K562 (cell line): ENCODE measurements at regions not wholly inside any gene's neighbourhood (a gene's known extent, or its start where the extent isn't known, plus 50 kb on each side); places are given as distances from the start of the nearest gene placed in this dataset.

Source experiments
- AFF1 ChIP-seq, 2 experiments: fragments of 450-650 bp; IDR thresholded peaks; 2 replicates each; pipeline ENCODE4 v1.6.1; 2018; ENCODE audit warnings: mild to moderate bottlenecking in 2 of 2, low read depth in 1 of 2; ENCODE audit not compliant: partially characterized antibody in 2 of 2
- ATF3 ChIP-seq, 2 experiments: fragments of 450-650 bp in 1 of 2; sonication (generic) in 1 of 2; formaldehyde crosslinking in 1 of 2; IDR thresholded peaks in 1 of 2; conservative IDR thresholded peaks in 1 of 2; 2 replicates each; pipeline versions ENCODE4 v1.6.1 to v1.8.1; 2016 to 2023; ENCODE audit warnings: mild to moderate bottlenecking in 2 of 2, moderate library complexity in 2 of 2, inconsistent platforms in 1 of 2, missing genetic modification reagents in 1 of 2
- BRF2 ChIP-seq: IDR thresholded peaks from 3 replicates; pipeline ENCODE4 v1.6.1; 2011; ENCODE audit warnings: borderline replicate concordance, mild to moderate bottlenecking; ENCODE audit not compliant: insufficient read length, insufficient read depth
- CGGBP1 ChIP-seq: fragments of 250-450 bp; sonication (Bioruptor Pico); IDR thresholded peaks from 2 replicates; pipeline ENCODE4 v1.9.0; 2021; ENCODE audit warnings: mild to moderate bottlenecking
- CREM ChIP-seq: IDR thresholded peaks from 2 replicates; pipeline ENCODE4 v1.6.1; 2014; ENCODE audit warnings: antibody characterized with exemption, low read depth
- E2F4 ChIP-seq: sonication (generic); formaldehyde crosslinking; IDR thresholded peaks from 2 replicates; pipeline ENCODE4 v1.8.0; 2022; ENCODE audit warnings: mild to moderate bottlenecking, low read depth, missing genetic modification reagents
- KLF6 ChIP-seq: fragments of 250-450 bp; sonication (Bioruptor Pico); IDR thresholded peaks from 2 replicates; pipeline ENCODE4 v1.4.0; 2020; ENCODE audit warnings: mild to moderate bottlenecking, moderate library complexity, borderline replicate concordance
- MEIS2 ChIP-seq: fragments of 450-650 bp; IDR thresholded peaks from 2 replicates; pipeline ENCODE4 v1.6.1; 2014; ENCODE audit warnings: mild to moderate bottlenecking; ENCODE audit not compliant: partially characterized antibody
- MLX ChIP-seq, 2 experiments: fragments of 450-650 bp in 1 of 2; sonication (generic) in 1 of 2; formaldehyde crosslinking; conservative IDR thresholded peaks; 2 replicates each; pipeline versions ENCODE4 v1.4.0 to v1.8.1; 2020 to 2022; ENCODE audit warnings: mild to moderate bottlenecking in 1 of 2, missing genetic modification reagents in 1 of 2
- MYBL2 ChIP-seq, 2 experiments: fragments of 450-650 bp in 1 of 2; sonication (generic) in 1 of 2; formaldehyde crosslinking in 1 of 2; IDR thresholded peaks; 2 replicates each; pipeline versions ENCODE4 v1.6.1 to v1.8.1; 2017 to 2022; ENCODE audit warnings: borderline replicate concordance in 1 of 2, inconsistent platforms in 1 of 2, low read depth in 1 of 2, mild to moderate bottlenecking in 1 of 2, missing genetic modification reagents in 1 of 2, moderate library complexity in 1 of 2
- NONO ChIP-seq, 2 experiments: fragments of 200-400 bp in 1 of 2; fragments of 450-650 bp in 1 of 2; formaldehyde crosslinking in 1 of 2; IDR thresholded peaks; 2 replicates each; pipeline ENCODE4 v1.6.1; 2017; ENCODE audit warnings: low read depth in 2 of 2, mild to moderate bottlenecking in 2 of 2, moderate library complexity in 2 of 2, low read length in 1 of 2
- PHF20 ChIP-seq: fragments of 450-650 bp; IDR thresholded peaks from 2 replicates; pipeline ENCODE4 v1.6.1; 2018; ENCODE audit not compliant: partially characterized antibody
- STAG1 ChIP-seq: sonication (generic); formaldehyde crosslinking; IDR thresholded peaks from 2 replicates; pipeline ENCODE4 v1.5.0; 2020; ENCODE audit warnings: missing genetic modification reagents, borderline replicate concordance
- TAL1 ChIP-seq: fragments of 450-650 bp; IDR thresholded peaks from 2 replicates; pipeline ENCODE4 v1.6.1; 2016; ENCODE audit warnings: mild to moderate bottlenecking
- TEAD4 ChIP-seq, 2 experiments: sonication (generic) in 1 of 2; formaldehyde crosslinking in 1 of 2; IDR thresholded peaks; 2 replicates each; pipeline versions ENCODE4 v1.6.1 to v1.8.0; 2012 to 2022; ENCODE audit warnings: borderline replicate concordance in 1 of 2, inconsistent platforms in 1 of 2, low read length in 1 of 2, mild to moderate bottlenecking in 1 of 2, missing genetic modification reagents in 1 of 2

GRCh38 chr1:67978890-67979516 lies 71.4 kb downstream of the DIRAS3 start (continued):
- TF ChIP-seq ATF3 (IDR thresholded peaks at IDR 0.05) (peak; percentile 20; the same call in 1 of the 2 replicates), ATF3 (CRISPR knock-in tag; conservative IDR thresholded peaks at IDR 0.05) (no peak), AFF1 (IDR thresholded peaks at IDR 0.05; ENCODE audit: low read depth in 1 of 2, partially characterized antibody in 2 of 2) (no peak), NONO (IDR thresholded peaks at IDR 0.05; ENCODE audit: low read depth in 2 of 2, low read length in 1 of 2) (no peak), MLX (CRISPR knock-in tag; conservative IDR thresholded peaks at IDR 0.05) (no peak), CREM (peak; percentile 32; the same call in 1 of the 2 replicates), STAG1 (CRISPR knock-in tag) (no peak), CGGBP1 (CRISPR knock-in tag) (no peak), MEIS2 (no peak), BRF2 (no peak), TAL1 (no peak), PHF20 (no peak), E2F4 (CRISPR knock-in tag) (no peak), TEAD4 (IDR thresholded peaks at IDR 0.05; ENCODE audit: low read length) (peak; percentile 12; the same call in 1 of the 2 replicates), TEAD4 (CRISPR knock-in tag; IDR thresholded peaks at IDR 0.05; ENCODE audit: borderline replicate concordance) (no peak), KLF6 (no peak), MYBL2 (IDR thresholded peaks at IDR 0.05; ENCODE audit: low read depth) (no peak), MYBL2 (CRISPR knock-in tag; IDR thresholded peaks at IDR 0.05; ENCODE audit: borderline replicate concordance) (no peak)
